ENCODE measurements at regions not wholly inside any gene's neighbourhood (a gene's known extent, or its start where the extent isn't known, plus 50 kb on each side); places are given as distances from the start of the nearest gene placed in this dataset.

DNA sequence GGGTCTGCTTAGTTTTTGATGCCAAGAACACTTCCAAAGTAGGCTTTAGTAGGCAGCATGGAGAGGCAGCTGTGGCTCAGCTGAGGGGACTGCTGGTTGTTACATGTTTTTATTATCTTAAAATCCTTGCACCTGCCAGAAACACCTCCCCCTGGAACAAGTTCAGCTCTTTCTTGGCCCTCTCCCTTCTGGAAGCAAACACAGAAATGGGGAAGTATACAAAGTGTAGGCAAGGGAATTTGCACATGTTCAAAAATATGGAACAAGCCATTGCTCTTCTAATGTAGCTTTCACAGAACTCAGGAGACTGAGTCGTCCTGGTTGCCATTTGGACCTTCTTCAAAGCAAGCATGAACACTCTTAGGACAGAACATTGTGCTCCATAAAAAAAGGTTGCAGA, 169.1 kb upstream of the SEMA6D start:
- Histone ChIP-seq H3K36me3 (no peaks in the 10 kb centered on the region), H3K27ac (no peak overlapping the region), H3K27me3 (no peaks in the 10 kb centered on the region), H3K4me1 (no peaks in the 10 kb centered on the region), H3K4me3 (no peak overlapping the region), H3K9me3 (no peaks in the 10 kb centered on the region)
- DNase-seq (ENCODE audit: low spot score in 2 of 2): no peak
- intact Hi-C loops (cut with DNase I): loop anchor here (10.0 kb wide), 1 partner anchor 203 kb away; no protein-coding TSS in a partner anchor
- no peak for TF ChIP-seq CTCF (IDR thresholded peaks at IDR 0.05)

DNA sequence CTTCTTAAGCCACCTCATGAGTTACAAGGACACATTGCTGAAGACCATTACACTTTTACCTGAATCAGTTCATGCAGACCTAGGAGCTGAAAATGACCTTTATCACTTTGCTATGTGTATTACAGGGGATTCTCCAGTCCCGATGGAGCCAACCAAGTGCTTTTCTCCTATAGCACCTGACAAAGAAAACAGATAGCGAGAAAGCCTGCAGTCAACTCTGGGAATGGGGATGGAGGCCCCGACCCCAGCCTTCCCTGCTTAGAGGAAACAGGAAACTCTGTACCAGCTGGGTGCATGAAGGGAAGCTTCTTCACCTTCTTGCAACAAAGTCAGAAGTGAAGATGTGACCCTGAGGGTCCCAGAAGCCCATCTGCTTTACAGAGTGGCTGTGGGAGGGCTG, 168.3 kb upstream of the SEMA6D start:
- no peak for DNase-seq (ENCODE audit: low spot score in 2 of 2)
- Histone ChIP-seq H3K4me1 (no peaks in the 10 kb centered on the region), H3K4me3 (no peak overlapping the region), H3K27ac (no peak overlapping the region), H3K9me3 (no peaks in the 10 kb centered on the region), H3K27me3 (no peaks in the 10 kb centered on the region), H3K36me3 (no peaks in the 10 kb centered on the region)
- intact Hi-C loops (cut with DNase I): loop anchor here (10.0 kb wide), 1 partner anchor 204 kb away; no protein-coding TSS in a partner anchor
- no peak for TF ChIP-seq CTCF (IDR thresholded peaks at IDR 0.05)

GRCh38 chr15:47551079-47551478, 166.2 kb upstream of the SEMA6D start:
- H3K27me3 ChIP-seq: no peaks in the 10 kb centered on the region

GRCh38 chr15:47551546-47551945, 165.8 kb upstream of the SEMA6D start:
- no peaks in the 10 kb centered on the region for H3K4me1 ChIP-seq
- intact Hi-C loops (cut with DNase I): no loop called here
- H3K4me3 ChIP-seq: no peak overlapping the region
- H3K36me3 ChIP-seq: no peaks in the 10 kb centered on the region
- TF ChIP-seq CTCF (IDR thresholded peaks at IDR 0.05): no peak
- no peaks in the 10 kb centered on the region for H3K9me3 ChIP-seq
- H3K27me3 ChIP-seq: no peaks in the 10 kb centered on the region
- DNase-seq (ENCODE audit: low spot score in 2 of 2): no peak
- H3K27ac ChIP-seq: no peak overlapping the region

More at GRCh38 chr15:47551079-47551478, 166.2 kb upstream of the SEMA6D start:
- DNase-seq (ENCODE audit: low spot score in 2 of 2): no peak
- Histone ChIP-seq H3K27ac (no peak overlapping the region), H3K9me3 (no peaks in the 10 kb centered on the region), H3K4me1 (no peaks in the 10 kb centered on the region), H3K4me3 (no peak overlapping the region), H3K36me3 (no peaks in the 10 kb centered on the region)
- intact Hi-C loops (cut with DNase I): no loop called here
- TF ChIP-seq CTCF (IDR thresholded peaks at IDR 0.05): no peak

DNA sequence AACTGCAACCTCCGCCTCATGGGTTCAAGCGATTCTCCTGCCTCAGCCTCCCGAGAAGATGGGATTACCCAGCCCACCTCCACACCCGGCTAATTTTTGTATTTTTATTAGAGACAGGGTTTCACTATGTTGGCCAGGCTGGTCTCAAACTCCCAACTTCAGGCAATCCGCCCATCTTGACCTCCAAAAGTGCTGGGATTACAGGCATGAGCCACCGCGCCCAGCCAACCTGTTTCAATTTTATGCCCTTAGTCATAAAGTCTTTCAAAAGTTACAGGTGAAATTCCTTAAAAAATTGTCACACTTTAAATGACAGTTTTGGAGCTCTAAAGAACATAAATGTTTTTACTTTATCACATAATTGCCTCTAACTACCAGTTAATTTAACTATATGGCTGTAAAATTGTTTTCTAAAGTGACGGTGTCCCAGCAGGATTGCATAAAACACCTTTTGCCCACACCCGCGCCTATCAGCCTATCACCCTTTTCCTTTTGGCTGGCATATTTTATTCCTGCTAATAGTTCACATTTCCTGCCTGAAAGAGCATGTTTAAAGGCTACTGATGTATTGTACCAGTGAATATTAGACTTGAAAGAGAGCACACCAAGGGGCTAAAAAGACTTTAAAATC, 164.2 kb upstream of the SEMA6D start:
- Histone ChIP-seq H3K36me3 (no peaks in the 10 kb centered on the region), H3K27ac (no peak overlapping the region), H3K4me1 (no peaks in the 10 kb centered on the region), H3K9me3 (no peaks in the 10 kb centered on the region), H3K27me3 (no peaks in the 10 kb centered on the region), H3K4me3 (no peak overlapping the region)
- DNase-seq (ENCODE audit: low spot score in 2 of 2): no peak
- intact Hi-C loops (cut with DNase I): no loop called here
- no peak for TF ChIP-seq CTCF (IDR thresholded peaks at IDR 0.05)

- TF ChIP-seq CTCF (IDR thresholded peaks at IDR 0.05): no peak
- intact Hi-C loops (cut with DNase I): no loop called here
- H3K4me1 ChIP-seq: no peaks in the 10 kb centered on the region
- H3K9me3 ChIP-seq: no peaks in the 10 kb centered on the region
- DNase-seq (ENCODE audit: low spot score in 2 of 2): no peak
- no peak overlapping the region for H3K4me3 ChIP-seq
- no peaks in the 10 kb centered on the region for H3K27me3 ChIP-seq
- H3K36me3 ChIP-seq: no peaks in the 10 kb centered on the region
- H3K27ac ChIP-seq: no peak overlapping the region
These were observed 163.4 kb upstream of the SEMA6D start for GRCh38 chr15:47553947-47554346.
